GM23338 (cell line): ENCODE measurements at regions not wholly inside any gene's neighbourhood (a gene's known extent, or its start where the extent isn't known, plus 50 kb on each side); places are given as distances from the start of the nearest gene placed in this dataset.

ENCODE experiments used
- ATAC-seq: fragments of 200-7000 bp; cut with Tn5 transposase; 3 replicates; pipeline ENCODE4 v1.9.1; 2020
- DNase-seq: peaks from one replicate; pipeline ENCODE4 v3.0.0-alpha.2; 2015; ENCODE audit warnings: low spot score
- H2AFZ ChIP-seq: fragments of 200-600 bp; sonication (generic); 2 replicates; pipeline ENCODE4 v1.8.0; 2016; ENCODE audit warnings: antibody characterized with exemption, mild to moderate bottlenecking, moderate library complexity
- H3F3A ChIP-seq: fragments of 200-600 bp; sonication (generic); replicated peaks from 2 replicates; pipeline ENCODE4 v1.8.0; 2017; ENCODE audit warnings: antibody characterized with exemption, mixed run types, low read depth
- H3K27ac ChIP-seq: fragments of 200-600 bp; sonication (generic); 2 replicates; pipeline ENCODE4 v1.6.1; 2016; ENCODE audit warnings: low read depth
- H3K27me3 ChIP-seq: fragments of 200-600 bp; sonication (generic); 2 replicates; pipeline ENCODE4 v1.8.0; 2016; ENCODE audit warnings: mild to moderate bottlenecking, mixed run types, moderate library complexity; ENCODE audit not compliant: insufficient read depth
- H3K36me3 ChIP-seq: fragments of 200-600 bp; sonication (generic); 2 replicates; pipeline ENCODE4 v1.8.0; 2016; ENCODE audit warnings: mild to moderate bottlenecking; ENCODE audit not compliant: insufficient read depth
- H3K4me1 ChIP-seq: fragments of 200-600 bp; sonication (generic); 2 replicates; pipeline ENCODE4 v1.8.0; 2016; ENCODE audit warnings: mild to moderate bottlenecking, moderate library complexity; ENCODE audit not compliant: insufficient read depth
- H3K4me2 ChIP-seq: fragments of 200-600 bp; sonication (generic); 2 replicates; pipeline ENCODE4 v1.7.1; 2017; ENCODE audit warnings: mixed run types
- H3K4me3 ChIP-seq: fragments of 200-600 bp; sonication (generic); 2 replicates; pipeline ENCODE4 v1.6.1; 2016; ENCODE audit warnings: mixed run types
- H3K79me2 ChIP-seq: fragments of 200-600 bp; sonication (generic); replicated peaks from 2 replicates; pipeline ENCODE4 v1.8.0; 2017; ENCODE audit warnings: mild to moderate bottlenecking; ENCODE audit not compliant: insufficient read depth
- H3K9me2 ChIP-seq: fragments of 200-600 bp; sonication (generic); 2 replicates; pipeline ENCODE4 v1.8.0; 2017; ENCODE audit not compliant: insufficient read depth
- H4K20me1 ChIP-seq: fragments of 200-600 bp; sonication (generic); replicated peaks from 2 replicates; pipeline ENCODE4 v1.8.0; 2017; ENCODE audit warnings: mild to moderate bottlenecking; ENCODE audit not compliant: insufficient read depth
- H3K27ac Mint-ChIP-seq: 2 replicates; pipeline ENCODE4 v1.8.0; 2020; ENCODE audit warnings: inconsistent platforms, mild to moderate bottlenecking, moderate library complexity, mixed read lengths
- H3K27me3 Mint-ChIP-seq: 3 replicates; pipeline ENCODE4 v1.8.0; 2022; ENCODE audit warnings: low read depth, mild to moderate bottlenecking, moderate library complexity, mixed read lengths, inconsistent platforms; ENCODE audit not compliant: insufficient read depth, poor library complexity
- H3K36me3 Mint-ChIP-seq: 3 replicates; pipeline ENCODE4 v1.8.0; 2021; ENCODE audit warnings: low read depth, mild to moderate bottlenecking, inconsistent platforms, moderate library complexity, mixed read lengths
- H3K4me1 Mint-ChIP-seq: 3 replicates; pipeline ENCODE4 v1.8.0; 2020; ENCODE audit warnings: mild to moderate bottlenecking, inconsistent platforms, mixed read lengths
- H3K4me3 Mint-ChIP-seq: 3 replicates; pipeline ENCODE4 v1.8.0; 2021; ENCODE audit warnings: moderate library complexity, mild to moderate bottlenecking, inconsistent platforms, mixed read lengths
- H3K9me3 Mint-ChIP-seq: 3 replicates; pipeline ENCODE4 v1.8.0; 2020; ENCODE audit warnings: moderate library complexity, mild to moderate bottlenecking, inconsistent platforms, mixed read lengths
- JUNB ChIP-seq: IDR thresholded peaks from one replicate; pipeline ENCODE4 v1.6.1; 2016; ENCODE audit warnings: antibody characterized with exemption; ENCODE audit not compliant: unreplicated experiment
- REST ChIP-seq: IDR thresholded peaks from one replicate; pipeline ENCODE4 v1.6.1; 2018; ENCODE audit warnings: antibody characterized with exemption; ENCODE audit not compliant: unreplicated experiment
- ZNF114 ChIP-seq: fragments of 250-450 bp; sonication (Bioruptor Pico); IDR thresholded peaks from 2 replicates; pipeline ENCODE4 v1.5.0; 2020; ENCODE audit warnings: mild to moderate bottlenecking, moderate library complexity
- ZNF331 ChIP-seq: fragments of 250-450 bp; sonication (Bioruptor Pico); IDR thresholded peaks from 2 replicates; pipeline ENCODE4 v1.5.0; 2020; ENCODE audit warnings: low read depth, mild to moderate bottlenecking, moderate library complexity
- ZNF462 ChIP-seq: fragments of 250-450 bp; sonication (Bioruptor Pico); IDR thresholded peaks from 2 replicates; pipeline ENCODE4 v1.5.0; 2020; ENCODE audit warnings: mild to moderate bottlenecking, moderate library complexity

GRCh38 chr3:110291886-110292501 lies 779.6 kb upstream of the NECTIN3 start (continued):
- TF ChIP-seq REST: no peak
- TF ChIP-seq JUNB: no peak
- no peak for TF ChIP-seq ZNF114 (CRISPR knock-in tag)
- no peak for TF ChIP-seq ZNF331

- Histone ChIP-seq H4K20me1 (no peaks in the 10 kb centered on the region), H2AFZ (no peak overlapping the region), H3K4me3 (no peak overlapping the region), H3K4me1 (no peaks in the 10 kb centered on the region), H3K79me2 (no peaks in the 10 kb centered on the region), H3K27ac (no peak overlapping the region), H3K9me2 (peaks cover 4% of the 10 kb centered on the region), H3F3A (no peaks in the 10 kb centered on the region), H3K36me3 (peaks cover 5% of the 10 kb centered on the region; the same call in 1 of the 2 replicates), H3K4me2 (no peak overlapping the region), H3K27me3 (no peaks in the 10 kb centered on the region)
- ATAC-seq (no peak), DNase-seq (no peak)
- peaks cover 33% of the 10 kb centered on the region for H3K9me3 Mint-ChIP-seq
- peaks cover 34% of the 10 kb centered on the region for H3K36me3 Mint-ChIP-seq
- H3K27ac Mint-ChIP-seq: no peak overlapping the region
- TF ChIP-seq ZNF462: no peak
- no peaks in the 10 kb centered on the region for H3K4me1 Mint-ChIP-seq
- no peak overlapping the region for H3K4me3 Mint-ChIP-seq
- peaks cover 2% of the 10 kb centered on the region for H3K27me3 Mint-ChIP-seq
Observed at GRCh38 chr3:110293660-110294059, 778.0 kb upstream of the NECTIN3 start.
